HUES48 (cell line): ENCODE measurements at regions not wholly inside any gene's neighbourhood (a gene's known extent, or its start where the extent isn't known, plus 50 kb on each side); places are given as distances from the start of the nearest gene placed in this dataset.

ENCODE experiments used
- H3K27ac ChIP-seq: one replicate; pipeline ENCODE4 v1.7.0; 2013; ENCODE audit warnings: low read depth, low read length, inconsistent platforms
- H3K27me3 ChIP-seq: 2 replicates; pipeline ENCODE4 v1.6.1; 2013; ENCODE audit warnings: mild to moderate bottlenecking, low read length; ENCODE audit not compliant: control insufficient read depth, insufficient read depth
- H3K36me3 ChIP-seq: 2 replicates; pipeline ENCODE4 v1.6.1; 2013; ENCODE audit warnings: low read length; ENCODE audit not compliant: control insufficient read depth, insufficient read depth
- H3K4me1 ChIP-seq: 2 replicates; pipeline ENCODE4 v1.6.1; 2013; ENCODE audit warnings: mild to moderate bottlenecking, low read length; ENCODE audit not compliant: control insufficient read depth, insufficient read depth
- H3K4me3 ChIP-seq: 2 replicates; pipeline ENCODE4 v1.5.1; 2013; ENCODE audit warnings: mild to moderate bottlenecking, low read depth, low read length
- H3K9ac ChIP-seq: 2 replicates; pipeline ENCODE4 v1.6.1; 2013; ENCODE audit warnings: mild to moderate bottlenecking, low read depth, low read length, moderate library complexity
- H3K9me3 ChIP-seq: 2 replicates; pipeline ENCODE4 v1.6.1; 2013; ENCODE audit warnings: low read length; ENCODE audit not compliant: control insufficient read depth, insufficient read depth

DNA sequence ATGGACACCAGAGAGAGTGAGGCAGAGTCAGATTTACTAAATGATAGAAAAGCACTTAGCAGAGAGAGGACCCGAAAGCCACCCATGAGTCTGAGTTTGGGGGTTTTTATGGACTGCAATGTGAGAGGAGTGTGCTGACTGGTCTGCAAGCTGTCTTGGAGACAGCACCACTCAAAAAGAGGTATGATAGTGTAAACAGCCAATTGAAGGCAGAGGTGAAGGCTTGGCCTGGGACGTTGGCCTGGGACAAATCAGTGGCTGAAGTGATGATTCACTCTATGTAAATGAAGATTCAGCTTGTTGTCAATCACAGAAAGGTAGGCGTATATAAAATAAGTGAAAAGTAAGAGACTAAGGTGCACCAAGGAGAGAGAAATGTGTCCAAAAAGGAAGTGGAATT is 217.6 kb upstream of the ZFP42 start:
- no peaks in the 10 kb centered on the region for H3K27me3 ChIP-seq
- peaks cover 18% of the 10 kb centered on the region for H3K4me1 ChIP-seq
- peaks cover 4% of the 10 kb centered on the region for H3K9me3 ChIP-seq
- no peaks in the 10 kb centered on the region for H3K36me3 ChIP-seq
- H3K9ac ChIP-seq: no peak overlapping the region
- H3K27ac ChIP-seq: no peak overlapping the region
- no peak overlapping the region for H3K4me3 ChIP-seq

- no peak overlapping the region for H3K9ac ChIP-seq
- H3K4me3 ChIP-seq: no peak overlapping the region
- H3K27me3 ChIP-seq: no peaks in the 10 kb centered on the region
- peaks cover 4% of the 10 kb centered on the region for H3K9me3 ChIP-seq
- no peak overlapping the region for H3K27ac ChIP-seq
- peaks cover 18% of the 10 kb centered on the region for H3K4me1 ChIP-seq
- H3K36me3 ChIP-seq: no peaks in the 10 kb centered on the region
These were observed 215.5 kb upstream of the ZFP42 start for GRCh38 chr4:187780070-187780469.

DNA sequence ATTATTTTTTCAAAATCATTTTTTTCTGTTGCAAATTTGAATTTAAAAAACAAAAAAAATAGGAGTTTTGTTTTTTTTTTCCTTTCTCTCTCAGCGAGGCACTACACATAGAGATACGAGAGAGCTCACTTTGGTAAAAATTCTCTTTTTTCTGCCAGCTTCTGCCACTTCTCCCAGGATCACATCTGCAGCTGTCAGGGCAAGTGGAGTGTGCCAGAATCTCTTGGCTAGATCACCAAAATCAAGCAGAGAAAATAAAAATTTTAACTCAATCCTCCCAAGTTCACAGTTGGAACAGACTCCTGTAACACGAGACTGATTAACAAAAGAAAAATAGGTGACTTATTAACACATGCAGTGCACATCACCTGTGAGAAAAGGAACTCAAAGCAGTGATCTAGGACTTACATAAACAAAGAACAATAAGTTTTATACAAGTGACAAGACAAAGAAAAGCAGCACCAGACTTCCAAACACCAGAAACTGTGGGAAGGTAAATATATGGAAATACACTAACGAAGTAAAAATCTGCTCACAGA is 213.2 kb upstream of the ZFP42 start:
- no peaks in the 10 kb centered on the region for H3K36me3 ChIP-seq
- H3K27ac ChIP-seq: no peak overlapping the region

DNA sequence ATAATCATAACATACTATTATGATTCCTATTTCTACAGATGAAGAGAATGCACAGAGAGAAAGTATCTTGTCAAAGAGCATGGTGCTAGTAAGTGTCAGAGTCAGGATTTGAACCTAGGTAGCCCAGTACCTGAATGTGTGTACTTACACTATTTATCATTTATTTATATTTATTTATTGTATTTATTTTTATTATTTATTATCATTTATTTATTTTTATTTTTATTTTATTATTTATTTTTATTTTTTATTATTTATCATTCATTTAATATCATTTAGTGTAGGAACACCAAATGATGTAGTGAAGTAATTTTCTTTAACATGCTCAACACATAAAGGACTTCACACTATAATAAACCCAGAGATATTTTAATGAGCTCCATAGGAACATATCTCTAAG is 209.4 kb upstream of the ZFP42 start:
- H3K27ac ChIP-seq: no peak overlapping the region
- H3K9ac ChIP-seq: no peak overlapping the region
- H3K27me3 ChIP-seq: no peaks in the 10 kb centered on the region
- H3K36me3 ChIP-seq: no peaks in the 10 kb centered on the region
- H3K4me3 ChIP-seq: no peak overlapping the region
- H3K4me1 ChIP-seq: no peaks in the 10 kb centered on the region
- H3K9me3 ChIP-seq: no peaks in the 10 kb centered on the region

More for the DNA sequence above, 213.2 kb upstream of the ZFP42 start:
- H3K9me3 ChIP-seq: peaks cover 4% of the 10 kb centered on the region
- no peaks in the 10 kb centered on the region for H3K27me3 ChIP-seq
- H3K4me3 ChIP-seq: no peak overlapping the region
- no peak overlapping the region for H3K9ac ChIP-seq
- H3K4me1 ChIP-seq: peaks cover 18% of the 10 kb centered on the region

DNA sequence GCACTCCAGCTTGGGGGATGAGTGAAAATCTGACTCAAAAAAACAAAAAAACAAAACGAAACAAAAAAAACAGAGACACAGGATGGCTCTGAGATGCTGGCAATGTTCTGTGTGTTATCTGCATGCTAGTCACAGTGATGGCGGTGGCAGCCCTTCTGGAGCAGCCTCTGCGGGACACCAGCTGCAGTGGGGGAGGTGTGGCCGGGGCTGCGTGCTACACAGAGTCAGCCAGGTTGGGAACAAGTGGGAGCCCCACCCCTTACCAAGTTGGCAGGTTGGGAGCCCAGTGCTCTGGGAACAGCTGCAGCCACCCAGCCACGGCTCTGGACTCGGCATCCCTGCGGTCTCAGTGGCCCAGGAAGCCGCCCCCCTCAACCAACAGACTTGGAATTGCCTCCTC is 206.5 kb upstream of the ZFP42 start:
- no peak overlapping the region for H3K27ac ChIP-seq

GRCh38 chr4:187795737-187796136 is 199.8 kb upstream of the ZFP42 start:
- Histone ChIP-seq H3K9ac (no peak overlapping the region), H3K27ac (no peak overlapping the region), H3K36me3 (no peaks in the 10 kb centered on the region), H3K9me3 (no peaks in the 10 kb centered on the region), H3K4me1 (peaks cover 6% of the 10 kb centered on the region; the same call in 1 of the 2 replicates), H3K4me3 (no peak overlapping the region), H3K27me3 (no peaks in the 10 kb centered on the region)

More for the DNA sequence above, 206.5 kb upstream of the ZFP42 start:
- no peaks in the 10 kb centered on the region for H3K9me3 ChIP-seq
- H3K27me3 ChIP-seq: no peaks in the 10 kb centered on the region
- no peaks in the 10 kb centered on the region for H3K4me1 ChIP-seq
- H3K36me3 ChIP-seq: no peaks in the 10 kb centered on the region
- H3K9ac ChIP-seq: no peak overlapping the region
- H3K4me3 ChIP-seq: no peak overlapping the region

DNA sequence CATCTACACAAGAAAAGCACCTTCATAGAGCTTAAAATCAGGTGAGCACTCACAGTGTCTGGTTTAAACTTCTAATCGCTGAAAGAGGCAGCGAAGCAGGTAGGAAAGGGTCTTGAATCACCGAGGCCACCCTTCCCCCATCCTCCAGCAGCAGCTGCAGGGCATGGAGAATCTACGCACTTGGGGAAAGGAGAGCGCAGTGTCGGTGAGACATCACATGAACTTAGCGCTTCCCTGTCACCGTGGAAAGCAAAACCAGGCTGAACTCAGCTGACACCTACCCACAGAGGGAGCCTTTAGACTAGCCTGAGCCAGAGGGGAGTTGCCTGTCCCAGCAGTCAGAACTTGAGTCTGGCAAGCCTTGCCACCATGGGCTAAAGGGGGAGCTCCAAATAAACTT is 197.2 kb upstream of the ZFP42 start:
- Histone ChIP-seq H3K4me1 (peaks cover 6% of the 10 kb centered on the region; the same call in 1 of the 2 replicates), H3K27ac (no peak overlapping the region), H3K9me3 (no peaks in the 10 kb centered on the region), H3K36me3 (no peaks in the 10 kb centered on the region), H3K4me3 (no peak overlapping the region), H3K27me3 (no peaks in the 10 kb centered on the region), H3K9ac (no peak overlapping the region)

GRCh38 chr4:187799735-187800134 is 195.8 kb upstream of the ZFP42 start:
- H3K4me3 ChIP-seq: no peak overlapping the region
- no peak overlapping the region for H3K9ac ChIP-seq
- no peaks in the 10 kb centered on the region for H3K9me3 ChIP-seq
- no peak overlapping the region for H3K27ac ChIP-seq
- H3K4me1 ChIP-seq: peaks cover 6% of the 10 kb centered on the region; the same call in 1 of the 2 replicates
- no peaks in the 10 kb centered on the region for H3K36me3 ChIP-seq
- no peaks in the 10 kb centered on the region for H3K27me3 ChIP-seq

GRCh38 chr4:187811591-187811990 is 184.0 kb upstream of the ZFP42 start:
- Histone ChIP-seq H3K4me1 (no peaks in the 10 kb centered on the region), H3K9me3 (no peaks in the 10 kb centered on the region), H3K4me3 (no peak overlapping the region), H3K36me3 (no peaks in the 10 kb centered on the region), H3K27me3 (no peaks in the 10 kb centered on the region), H3K27ac (no peak overlapping the region), H3K9ac (no peak overlapping the region)

GRCh38 chr4:187814737-187815465 is 180.7 kb upstream of the ZFP42 start:
- Histone ChIP-seq H3K9ac (no peak overlapping the region), H3K4me3 (no peak overlapping the region)

DNA sequence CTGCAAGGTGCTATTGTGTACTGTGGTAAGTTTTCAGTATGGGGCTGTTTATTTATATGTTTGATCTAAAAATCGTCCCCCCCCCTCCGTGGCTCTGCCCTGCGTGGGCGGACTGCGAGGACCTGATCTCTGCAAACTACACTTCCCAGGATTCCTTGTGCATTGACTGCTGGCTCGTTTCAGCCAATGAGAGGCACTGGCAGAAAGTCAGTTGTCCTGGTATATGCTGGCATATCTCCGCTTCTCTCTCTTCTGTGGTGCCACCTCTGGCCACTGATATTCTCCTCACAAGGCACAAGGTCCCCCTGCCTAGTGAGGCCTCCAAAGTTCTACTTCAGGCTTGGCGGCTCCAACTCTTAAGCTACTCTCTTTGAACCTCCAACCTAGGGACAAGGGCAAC is 168.8 kb upstream of the ZFP42 start:
- H3K9me3 ChIP-seq: no peaks in the 10 kb centered on the region
- H3K4me1 ChIP-seq: no peaks in the 10 kb centered on the region
- no peaks in the 10 kb centered on the region for H3K36me3 ChIP-seq
- no peak overlapping the region for H3K9ac ChIP-seq
- H3K27ac ChIP-seq: no peak overlapping the region
- H3K4me3 ChIP-seq: no peak overlapping the region
- H3K27me3 ChIP-seq: no peaks in the 10 kb centered on the region

More at GRCh38 chr4:187814737-187815465, 180.7 kb upstream of the ZFP42 start:
- no peaks in the 10 kb centered on the region for H3K4me1 ChIP-seq
- H3K9me3 ChIP-seq: no peaks in the 10 kb centered on the region
- H3K36me3 ChIP-seq: no peaks in the 10 kb centered on the region
- no peaks in the 10 kb centered on the region for H3K27me3 ChIP-seq
- no peak overlapping the region for H3K27ac ChIP-seq
